ENCODE measurements at regions not wholly inside any gene's neighbourhood (a gene's known extent, or its start where the extent isn't known, plus 50 kb on each side); places are given as distances from the start of the nearest gene placed in this dataset.

GRCh38 chr16:81151648-81152310 is 55.6 kb upstream of the GCSH start:
- H3K9me3 ChIP-seq (ENCODE audit: low read depth): no peaks in the 10 kb centered on the region
- H3K4me3 ChIP-seq: no peak overlapping the region
- H3K27me3 ChIP-seq (replicated peaks; ENCODE audit: insufficient read depth): no peaks in the 10 kb centered on the region; the same call in 1 of the 2 replicates
- H4K20me1 ChIP-seq (ENCODE audit: insufficient read depth): no peaks in the 10 kb centered on the region
- no peaks in the 10 kb centered on the region for H3F3A ChIP-seq (ENCODE audit: insufficient read depth)
- no peaks in the 10 kb centered on the region for H3K36me3 ChIP-seq (ENCODE audit: low read depth)
- no peak overlapping the region for H3K4me2 ChIP-seq (ENCODE audit: unreplicated experiment)
- WGBS, 2 experiments (ENCODE audit: low coverage in 1 of 2, low lambda C conversion rate in 2 of 2, missing lambda C conversion rate in 2 of 2): 33% methylated on average over 13 of the region's 13 CpGs
- no peak overlapping the region for H3K9ac ChIP-seq
- H3K9me2 ChIP-seq (ENCODE audit: insufficient read depth): no peaks in the 10 kb centered on the region
- no peak overlapping the region for H3K27ac ChIP-seq
- H3K79me2 ChIP-seq (ENCODE audit: insufficient read depth): no peaks in the 10 kb centered on the region
- no peaks in the 10 kb centered on the region for H3K4me1 ChIP-seq (ENCODE audit: insufficient read depth)
- DNase-seq: no peak
- TF ChIP-seq EZH2phosphoT487 (IDR thresholded peaks at IDR 0.05; ENCODE audit: insufficient read depth, low read depth) (no peak), EZH2 (IDR thresholded peaks at IDR 0.05; ENCODE audit: insufficient read depth, poor library complexity, severe bottlenecking) (no peak)
- in situ Hi-C loops (cut with MboI): no loop called here
- H2AFZ ChIP-seq: no peak overlapping the region

GRCh38 chr16:81149614-81150013 is 53.4 kb upstream of the GCSH start:
- Histone ChIP-seq H4K20me1 (ENCODE audit: insufficient read depth) (no peaks in the 10 kb centered on the region), H3K9me2 (ENCODE audit: insufficient read depth) (no peaks in the 10 kb centered on the region), H3K27ac (no peak overlapping the region), H3K79me2 (ENCODE audit: insufficient read depth) (no peaks in the 10 kb centered on the region), H3K4me2 (ENCODE audit: unreplicated experiment) (no peak overlapping the region), H3K9ac (no peak overlapping the region), H3K36me3 (ENCODE audit: low read depth) (no peaks in the 10 kb centered on the region), H3F3A (ENCODE audit: insufficient read depth) (no peaks in the 10 kb centered on the region), H3K4me1 (ENCODE audit: insufficient read depth) (no peaks in the 10 kb centered on the region), H3K4me3 (no peak overlapping the region), H3K27me3 (replicated peaks; ENCODE audit: insufficient read depth) (peaks cover 9% of the 10 kb centered on the region), H3K9me3 (ENCODE audit: low read depth) (no peaks in the 10 kb centered on the region), H2AFZ (no peak overlapping the region)
- in situ Hi-C loops (cut with MboI): no loop called here
- WGBS, 2 experiments (ENCODE audit: low coverage in 1 of 2, low lambda C conversion rate in 2 of 2, missing lambda C conversion rate in 2 of 2): 67 to 69% methylated on average over 10 of the region's 10 CpGs
- DNase-seq: no peak
- TF ChIP-seq EZH2 (IDR thresholded peaks at IDR 0.05; ENCODE audit: insufficient read depth, poor library complexity, severe bottlenecking) (no peak), EZH2phosphoT487 (IDR thresholded peaks at IDR 0.05; ENCODE audit: insufficient read depth, low read depth) (no peak)

- TF ChIP-seq EZH2 (IDR thresholded peaks at IDR 0.05; ENCODE audit: insufficient read depth, poor library complexity, severe bottlenecking): no peak
- no peak for TF ChIP-seq EZH2phosphoT487 (IDR thresholded peaks at IDR 0.05; ENCODE audit: insufficient read depth, low read depth)
- H3K9me3 ChIP-seq (ENCODE audit: low read depth): no peaks in the 10 kb centered on the region
- H3K27me3 ChIP-seq (replicated peaks; ENCODE audit: insufficient read depth): peaks cover 9% of the 10 kb centered on the region
- in situ Hi-C loops (cut with MboI): no loop called here
- H3K9ac ChIP-seq: no peak overlapping the region
- H3K4me2 ChIP-seq (ENCODE audit: unreplicated experiment): no peak overlapping the region
- H3K9me2 ChIP-seq (ENCODE audit: insufficient read depth): no peaks in the 10 kb centered on the region
- H3K4me1 ChIP-seq (ENCODE audit: insufficient read depth): no peaks in the 10 kb centered on the region
- no peak overlapping the region for H3K4me3 ChIP-seq
- no peaks in the 10 kb centered on the region for H4K20me1 ChIP-seq (ENCODE audit: insufficient read depth)
- H2AFZ ChIP-seq: no peak overlapping the region
- no peaks in the 10 kb centered on the region for H3F3A ChIP-seq (ENCODE audit: insufficient read depth)
- DNase-seq: no peak
- no peak overlapping the region for H3K27ac ChIP-seq
- 47 to 50% methylated on average over 6 of the region's 6 CpGs for WGBS, 2 experiments (ENCODE audit: low coverage in 1 of 2, low lambda C conversion rate in 2 of 2, missing lambda C conversion rate in 2 of 2)
- no peaks in the 10 kb centered on the region for H3K79me2 ChIP-seq (ENCODE audit: insufficient read depth)
- H3K36me3 ChIP-seq (ENCODE audit: low read depth): no peaks in the 10 kb centered on the region
Measured at GRCh38 chr16:81148277-81148676, 52.1 kb upstream of the GCSH start.

All from GM23248 (cell line).